GM21515 (cell line): ENCODE measurements at regions not wholly inside any gene's neighbourhood (a gene's known extent, or its start where the extent isn't known, plus 50 kb on each side); places are given as distances from the start of the nearest gene placed in this dataset.
"Not testable (repeated sequence)": the region's sequence is repeated elsewhere in the genome, so short reads cannot be mapped to it uniquely, and the experiment has no call there.

ENCODE experiments used
- ATAC-seq: cut with Tn5 transposase; IDR thresholded peaks from one replicate; pipeline ENCODE4 v1.9.1; 2021; ENCODE audit not compliant: unreplicated experiment

DNA sequence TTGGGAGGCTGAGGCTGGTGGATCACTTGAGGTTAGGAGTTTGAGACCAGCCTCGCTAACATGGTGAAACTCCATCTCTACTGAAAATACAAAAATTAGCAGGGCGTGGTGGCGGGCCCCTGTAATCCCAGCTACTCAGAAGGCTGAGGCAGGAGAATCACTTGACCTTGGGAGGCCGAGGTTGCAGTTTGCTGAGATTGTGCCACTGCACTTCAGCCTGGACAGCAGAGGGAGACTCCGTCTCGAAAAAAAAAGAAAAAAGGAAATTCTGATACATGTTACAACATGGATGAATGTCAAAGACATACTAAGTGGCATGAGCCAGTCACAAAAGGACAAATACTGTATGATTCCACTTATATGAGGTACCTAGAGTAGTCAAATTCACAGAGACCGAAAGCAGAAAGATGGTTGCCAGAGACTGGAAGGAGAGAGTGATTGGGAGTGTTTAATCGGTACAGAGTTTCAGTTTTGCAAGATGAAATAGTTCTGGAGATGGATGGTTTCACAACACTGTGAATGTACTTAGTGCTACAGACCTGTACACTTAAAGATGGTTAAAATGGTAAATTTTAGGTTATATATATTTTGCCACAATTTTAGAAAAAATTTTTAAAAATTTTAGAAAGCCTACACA is 92.3 kb downstream of the BLID start:
- ATAC-seq, result no peak

DNA sequence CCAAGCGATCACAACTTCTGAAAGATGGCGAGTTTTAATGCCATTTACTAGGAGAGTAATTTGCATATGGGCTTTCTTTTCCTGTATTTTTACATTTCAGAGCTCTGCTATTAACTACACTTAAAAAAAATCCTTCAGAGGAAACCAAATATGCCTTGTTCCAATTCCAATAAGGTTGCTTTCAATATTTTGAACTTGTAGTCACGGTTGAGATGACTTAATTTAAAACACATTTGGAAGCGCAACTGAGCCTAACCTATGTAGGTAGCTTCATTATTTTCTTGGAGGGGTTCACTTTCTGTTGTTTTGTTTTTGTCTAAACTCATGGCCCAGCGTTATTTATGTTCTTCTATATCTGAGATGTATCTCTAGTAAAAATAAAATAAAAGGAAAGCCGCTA is 93.4 kb downstream of the BLID start:
- no peak for ATAC-seq

DNA sequence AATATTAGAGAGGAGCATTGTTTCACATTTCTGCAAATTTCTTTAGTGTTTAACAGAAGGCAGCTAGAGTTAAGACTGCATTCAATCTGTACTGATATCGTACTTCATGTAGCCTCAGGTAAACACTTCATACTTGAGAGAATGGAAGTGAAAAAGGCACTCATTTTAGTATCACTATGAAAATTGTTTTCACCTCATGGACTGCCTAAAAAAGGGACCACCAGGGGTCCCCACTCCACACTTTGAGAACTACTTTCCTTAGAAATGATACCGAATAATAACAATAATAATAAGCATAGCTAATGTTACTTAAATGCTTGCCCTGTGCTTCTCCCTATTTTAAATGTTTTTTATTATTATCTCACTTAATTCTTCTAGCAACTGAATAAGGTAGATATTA is 95.1 kb downstream of the BLID start:
- ATAC-seq, result no peak

DNA sequence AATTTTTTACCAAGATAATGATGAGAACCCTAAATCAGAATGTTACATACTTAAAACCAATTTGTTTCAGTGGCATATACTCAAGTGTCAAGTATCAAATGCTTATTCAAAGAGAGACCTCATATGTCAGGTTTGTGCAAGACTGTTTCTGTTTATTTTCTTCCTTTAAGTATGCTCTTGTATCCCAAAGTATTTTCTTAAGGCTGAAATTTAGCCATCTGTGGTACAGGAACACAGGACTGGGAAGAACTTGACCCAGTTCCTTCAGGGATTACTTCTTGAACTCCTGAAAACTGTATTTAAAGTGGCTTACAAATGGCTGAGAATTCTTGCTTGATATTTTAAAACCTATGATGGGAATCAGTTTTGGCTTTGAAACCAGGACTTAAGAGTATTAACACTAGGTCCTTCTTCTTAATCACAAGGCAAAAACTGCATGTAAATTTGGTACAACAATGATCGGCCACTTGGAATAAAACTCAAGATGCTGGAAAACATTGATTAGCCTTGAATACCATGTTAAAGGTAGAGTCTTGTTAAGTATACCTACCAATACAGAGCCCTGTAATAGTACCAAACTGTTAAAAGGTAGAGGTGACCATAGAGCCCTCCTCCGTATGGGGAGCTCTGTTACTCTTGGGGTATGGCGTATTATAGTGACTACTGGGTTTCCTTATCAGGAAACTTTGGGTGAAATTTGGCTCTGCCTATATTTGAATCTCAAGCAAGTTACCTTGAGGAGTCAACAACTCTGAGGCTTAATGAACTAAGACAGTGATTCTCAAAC is 95.9 kb downstream of the BLID start:
- ATAC-seq, result no peak

DNA sequence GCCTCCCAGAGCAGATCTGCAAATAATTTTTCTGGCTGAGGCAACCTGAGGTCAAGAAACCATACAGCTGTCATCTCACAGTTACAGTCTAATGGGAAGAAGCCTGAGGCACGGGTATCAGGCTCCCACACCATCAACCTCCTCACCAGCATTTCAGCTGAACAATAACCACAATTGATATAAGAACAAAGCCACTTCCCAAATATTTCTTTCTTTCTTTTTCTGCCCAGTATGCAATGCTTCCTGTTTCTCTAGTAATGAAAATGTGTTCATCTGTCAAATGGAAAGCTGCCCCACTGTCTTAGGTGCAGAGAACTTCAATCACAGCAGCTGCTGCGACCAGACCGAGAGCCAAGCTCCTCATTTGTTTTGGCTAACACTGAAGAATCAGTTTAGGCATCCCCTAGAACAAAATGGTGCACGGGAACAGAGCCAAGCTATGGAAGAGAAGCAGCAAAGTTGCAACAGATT is 108.4 kb downstream of the BLID start:
- ATAC-seq, result no peak

DNA sequence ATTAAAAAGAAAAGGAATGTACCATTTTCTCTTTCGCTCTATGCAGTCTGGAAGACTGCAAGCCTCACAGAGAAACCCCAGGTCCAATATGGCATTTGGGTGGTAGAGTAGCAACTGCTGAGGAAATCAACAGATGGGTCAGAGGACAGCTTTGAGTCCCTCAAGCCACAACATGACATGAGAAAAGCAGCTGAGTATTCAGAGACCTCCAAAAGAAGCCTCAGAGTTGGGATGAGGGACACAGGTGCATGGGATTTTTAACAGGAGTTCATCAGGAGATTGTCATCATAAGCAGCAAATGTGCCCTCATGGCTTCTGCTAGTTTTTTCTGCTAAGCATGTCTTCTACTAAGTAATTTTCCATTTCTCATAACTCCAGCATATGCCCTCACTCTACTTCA is 111.6 kb downstream of the BLID start:
- ATAC-seq, result no peak

DNA sequence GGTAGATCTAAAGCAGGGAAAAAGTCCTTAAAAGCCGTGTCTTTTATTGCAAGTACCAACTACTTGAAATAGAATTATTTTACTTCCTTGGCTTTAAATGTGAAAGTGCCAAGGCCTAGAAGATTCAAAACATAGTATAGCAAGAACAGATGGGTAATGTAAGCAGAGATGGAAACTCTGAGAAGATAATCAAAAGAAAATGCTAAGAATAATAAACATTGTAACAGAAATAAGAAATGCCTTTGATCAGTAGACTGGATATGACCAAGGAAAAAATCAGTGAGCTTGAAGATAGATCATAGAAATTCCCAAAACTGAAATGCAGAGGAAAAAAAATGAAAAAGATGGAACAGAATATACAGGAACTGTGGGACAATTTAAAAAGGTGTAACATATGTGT is 113.1 kb downstream of the BLID start:
- no peak for ATAC-seq

DNA sequence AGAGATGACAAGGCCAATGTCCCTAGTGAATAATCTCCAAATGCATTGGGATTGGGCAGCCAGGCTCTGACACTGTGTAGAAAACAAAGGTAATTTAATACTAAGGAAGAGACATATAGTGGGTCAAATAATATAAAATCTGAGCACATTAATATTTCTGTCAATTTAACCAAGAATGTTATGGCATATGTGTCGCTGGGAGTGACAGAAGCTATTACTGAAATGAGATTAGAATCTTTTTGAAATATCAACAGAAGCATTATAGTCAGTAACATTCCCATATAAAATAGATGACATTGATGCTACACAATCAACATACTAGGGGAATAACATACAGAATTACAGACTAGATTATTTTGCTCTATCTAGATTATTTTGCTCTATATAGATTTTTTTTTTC is 114.0 kb downstream of the BLID start:
- no peak for ATAC-seq

DNA sequence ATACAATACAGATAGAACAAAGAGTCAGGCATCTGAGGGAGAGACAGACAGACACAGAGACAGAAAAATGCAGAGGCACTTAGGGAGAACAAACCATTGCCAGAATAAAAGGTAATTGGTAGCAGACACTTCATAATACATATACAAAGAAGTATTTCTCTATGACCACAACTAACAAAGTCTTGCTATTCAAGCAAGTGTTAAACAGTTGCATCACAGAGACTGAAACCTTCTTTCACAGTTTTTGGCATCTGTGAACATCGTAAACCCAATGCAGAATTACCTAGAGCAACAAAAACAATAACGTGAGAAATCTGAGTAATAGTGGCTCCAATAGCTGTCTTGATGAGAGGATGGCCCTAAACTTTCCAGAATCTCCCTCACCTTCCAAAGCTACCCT is 116.4 kb downstream of the BLID start:
- ATAC-seq, result no peak

DNA sequence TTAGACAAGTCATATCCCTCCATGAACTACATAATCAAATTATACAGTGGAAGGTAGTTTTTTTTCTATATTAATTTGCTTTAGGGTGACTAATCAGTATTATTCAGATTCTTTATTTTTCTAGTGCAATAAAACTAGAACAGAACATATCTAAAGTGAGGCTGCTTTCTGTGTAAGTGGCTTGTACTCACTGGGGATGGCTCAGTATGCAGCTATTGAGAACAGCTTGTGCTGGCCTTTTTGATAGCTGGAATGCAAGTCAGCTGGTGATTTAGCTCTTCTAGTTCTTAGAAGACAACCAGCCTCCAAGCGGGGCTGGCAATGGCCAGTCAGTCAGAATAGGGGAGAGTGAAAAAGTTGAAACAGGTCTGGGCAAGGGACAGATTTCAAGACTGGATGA is 119.4 kb downstream of the BLID start:
- no peak for ATAC-seq

DNA sequence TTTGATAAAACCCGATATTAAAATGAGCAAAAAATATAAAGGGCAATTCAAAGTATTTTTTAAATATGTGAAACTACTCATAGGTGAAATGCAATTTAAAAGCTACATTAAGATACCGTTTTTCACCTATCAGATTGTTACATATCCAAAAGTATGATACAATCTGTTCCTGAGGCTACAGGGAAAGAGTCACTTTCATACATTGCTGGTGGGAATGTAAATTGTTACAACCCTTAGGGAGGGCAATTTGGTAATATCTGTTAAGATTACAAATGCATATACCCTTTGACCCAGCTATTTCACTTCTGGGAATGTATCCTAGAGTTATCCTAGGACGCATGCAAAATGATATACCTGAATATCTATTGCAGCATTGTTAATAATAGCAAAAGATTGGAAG is 132.1 kb downstream of the BLID start:
- ATAC-seq, result no peak

DNA sequence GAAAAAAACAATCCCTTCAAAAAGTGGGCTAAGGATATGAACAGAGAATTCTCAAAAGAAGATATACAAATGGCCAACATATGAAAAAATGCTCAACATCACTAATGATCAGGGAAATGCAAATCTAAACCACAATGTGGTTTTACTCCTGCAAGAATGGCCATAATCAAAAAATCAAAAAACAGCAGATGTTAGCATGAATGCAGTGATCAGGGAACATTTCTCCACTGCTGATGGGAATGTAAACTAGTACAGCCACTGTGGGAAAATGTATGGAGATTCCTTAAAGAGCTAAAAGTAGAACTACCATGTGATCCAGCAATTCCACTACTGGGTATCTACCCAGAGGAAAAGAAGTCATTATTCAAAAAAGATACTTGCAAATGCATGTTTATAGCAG is 138.1 kb downstream of the BLID start:
- ATAC-seq, result not testable (repeated sequence)

DNA sequence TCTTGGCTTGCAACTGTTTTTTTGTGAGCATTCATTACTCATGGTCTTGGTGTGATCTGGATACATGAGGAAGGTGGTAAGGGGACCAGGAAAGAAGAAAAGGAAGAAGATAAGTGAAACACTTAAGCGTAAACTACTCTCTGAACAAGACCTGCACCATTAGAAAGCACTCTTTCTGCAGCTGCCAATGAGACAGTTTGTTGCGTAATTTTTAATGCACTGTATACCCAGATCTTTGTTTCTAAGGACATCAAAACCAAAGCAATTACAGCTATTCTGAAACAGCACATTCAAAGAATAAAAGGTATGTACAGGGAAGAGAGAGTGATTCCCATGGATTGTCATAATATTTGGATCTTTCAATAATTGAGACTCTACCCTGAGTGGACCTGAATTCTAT is 147.4 kb downstream of the BLID start:
- no peak for ATAC-seq

DNA sequence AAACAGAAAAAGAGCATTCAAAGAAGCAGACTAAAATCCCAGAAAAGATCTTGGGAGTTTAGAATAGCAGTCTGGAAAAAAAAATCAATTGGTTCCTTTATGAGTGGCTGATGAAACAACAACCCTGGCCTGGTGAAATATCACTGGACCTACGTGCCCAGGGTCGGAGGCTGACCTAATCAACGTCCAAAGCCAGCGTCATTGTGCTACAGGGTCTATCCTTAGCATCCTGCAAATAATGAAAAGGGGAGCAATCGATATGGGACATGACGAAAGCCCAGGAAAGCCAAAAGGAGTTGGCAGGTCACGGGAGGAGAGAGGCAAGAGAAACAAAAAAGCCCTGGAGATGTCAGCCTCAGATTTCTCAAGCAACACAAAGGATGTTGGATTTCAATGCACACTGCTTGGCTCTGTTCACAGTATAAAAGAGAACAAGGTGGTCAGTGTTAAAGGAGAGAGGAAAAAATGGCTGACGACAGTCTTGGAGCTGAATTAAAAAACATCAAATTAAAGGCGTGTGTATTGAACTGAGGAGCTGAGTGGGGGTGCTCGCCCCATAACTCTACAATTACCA is 148.8 kb downstream of the BLID start:
- ATAC-seq, result no peak

DNA sequence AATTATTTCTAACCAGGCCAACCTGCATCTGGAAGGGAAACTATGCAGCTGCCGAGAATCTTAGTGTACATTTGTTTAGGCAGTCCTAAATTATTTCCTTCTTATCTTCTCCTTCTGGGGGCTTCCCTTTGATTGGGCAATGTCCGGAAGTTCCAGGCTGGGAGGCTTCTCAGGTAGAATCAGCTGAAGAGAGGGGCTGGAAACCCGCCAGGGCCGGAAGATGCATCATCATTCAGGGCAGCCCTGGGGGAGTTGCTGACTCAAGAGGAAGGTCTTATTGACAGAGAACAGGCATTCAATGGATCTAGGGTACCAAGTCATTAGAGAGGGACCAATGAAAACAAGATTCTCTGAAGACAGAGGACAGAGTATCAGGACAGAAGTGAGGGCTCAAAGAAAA is 150.7 kb downstream of the BLID start:
- ATAC-seq, result no peak

DNA sequence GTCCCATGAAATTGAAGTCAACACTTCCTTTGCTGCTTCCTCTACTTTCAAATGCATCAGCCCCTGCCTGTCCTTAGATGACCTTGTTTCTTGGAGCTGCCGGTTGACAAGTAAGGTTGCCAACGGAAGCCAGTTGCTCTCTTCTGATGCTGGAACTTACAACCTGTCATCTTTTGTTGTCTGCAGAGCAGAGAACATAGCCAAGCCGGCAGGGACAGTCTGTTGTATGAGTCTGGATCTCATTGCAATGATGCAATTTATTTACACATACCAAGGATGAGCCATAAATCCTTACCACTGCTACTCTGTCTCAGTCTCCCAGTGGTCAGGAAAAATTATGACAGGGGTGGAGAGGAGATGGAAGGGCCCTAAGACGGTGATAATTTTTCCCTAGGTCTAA is 151.4 kb downstream of the BLID start:
- no peak for ATAC-seq

DNA sequence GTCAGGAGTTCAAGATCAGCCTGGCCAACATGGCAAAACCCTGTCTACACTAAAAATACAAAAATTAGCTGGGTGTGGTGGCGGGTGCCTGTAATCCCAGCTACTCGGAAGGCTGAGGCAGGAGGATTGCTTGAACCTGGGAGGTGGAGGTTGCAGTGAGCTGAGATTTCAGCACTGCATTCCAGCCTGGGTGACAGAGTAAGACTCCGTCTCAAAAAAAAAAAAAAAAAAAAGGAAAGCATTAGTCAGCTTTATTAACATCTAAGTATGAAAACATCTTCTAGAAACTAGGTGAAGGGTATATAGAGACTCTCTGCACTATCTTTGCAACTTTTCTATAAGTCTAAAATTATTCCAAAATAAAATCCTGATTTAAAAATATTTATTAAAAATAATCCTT is 152.2 kb downstream of the BLID start:
- not testable (repeated sequence) for ATAC-seq

DNA sequence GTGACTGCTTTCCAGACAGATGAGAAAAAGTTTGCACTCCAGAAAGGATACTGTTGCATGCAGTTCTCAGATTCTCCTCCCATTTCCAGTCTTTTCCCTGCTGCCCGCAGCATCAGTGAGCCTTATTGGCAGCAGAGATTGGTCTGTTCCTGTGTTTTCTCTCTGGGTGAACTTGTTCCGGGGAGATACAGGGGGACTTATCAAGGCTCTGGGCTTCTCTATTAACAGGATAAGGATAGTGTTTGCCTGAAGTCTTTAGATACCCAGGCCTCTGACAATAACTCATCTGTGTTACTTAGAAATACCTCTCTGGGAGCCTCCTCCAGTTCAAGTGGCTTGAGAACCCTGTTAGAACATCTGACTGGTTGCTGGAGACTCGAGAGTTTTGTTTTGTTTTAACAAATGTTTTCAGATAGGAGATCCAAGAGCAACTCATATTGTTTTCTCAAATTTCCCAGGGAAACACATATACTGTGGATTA is 154.7 kb downstream of the BLID start:
- ATAC-seq, result no peak

DNA sequence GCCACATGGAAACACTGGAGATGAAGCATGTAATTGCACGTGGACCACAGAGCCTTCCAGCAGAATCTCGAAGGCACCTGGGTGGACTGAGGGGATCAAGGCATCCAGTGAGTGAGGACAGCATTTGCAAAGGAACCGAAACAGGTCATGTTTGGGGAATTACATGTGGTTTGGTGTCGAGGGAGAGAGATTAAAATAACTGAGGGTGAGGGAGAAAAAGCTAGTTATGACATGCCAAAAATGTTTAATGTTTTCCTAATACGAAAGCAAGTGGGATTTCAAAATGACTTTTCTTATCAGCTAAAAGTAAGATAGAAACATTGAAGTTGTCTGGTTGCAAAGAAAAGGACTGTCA is 157.1 kb downstream of the BLID start:
- no peak for ATAC-seq

DNA sequence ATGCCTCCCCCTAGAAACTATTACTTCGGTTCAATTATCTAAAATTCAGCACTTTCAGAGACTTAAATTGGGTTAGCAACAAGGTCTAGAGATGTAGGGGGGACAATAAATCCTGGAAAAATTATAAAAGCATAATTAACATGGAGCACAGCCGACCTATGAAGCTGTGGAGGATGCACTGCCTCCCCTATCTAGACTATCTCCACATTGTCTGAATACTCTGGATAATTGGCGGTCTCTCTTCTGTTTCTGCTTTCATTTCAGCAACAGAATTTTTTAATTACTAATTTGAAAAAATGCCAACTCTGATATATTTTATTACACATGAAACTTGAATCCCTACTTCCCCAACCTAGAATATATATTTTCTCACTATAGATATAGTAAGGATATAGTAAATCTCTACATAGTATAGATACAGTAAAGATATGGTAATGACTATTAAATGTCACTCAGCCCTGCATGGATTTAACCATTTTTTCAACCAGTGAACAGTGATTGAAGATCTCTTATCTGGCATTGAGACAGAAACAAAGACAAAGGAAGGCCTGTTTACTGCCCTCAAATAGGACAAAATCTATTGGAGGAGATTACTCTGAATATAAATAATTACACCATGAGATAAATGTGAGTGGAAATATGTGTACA is 157.6 kb downstream of the BLID start:
- ATAC-seq, result no peak

DNA sequence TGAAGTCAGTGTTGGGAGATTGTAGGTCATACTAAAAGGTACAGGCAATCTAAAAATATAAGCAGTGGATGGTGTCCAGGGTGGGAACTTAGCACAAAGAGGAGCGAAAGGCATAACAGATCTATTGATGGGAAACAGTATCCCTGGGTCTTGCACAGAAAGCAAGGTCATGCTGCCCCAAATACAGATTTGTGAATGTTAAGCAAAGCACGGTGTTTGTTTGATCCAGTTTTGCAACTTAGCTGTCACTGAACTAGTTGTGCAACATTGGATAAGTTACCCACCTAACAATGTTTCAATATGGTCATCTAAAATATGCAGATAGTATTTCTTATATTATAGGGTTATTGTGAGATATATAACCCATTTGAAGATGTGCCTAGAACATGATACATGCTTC is 162.9 kb downstream of the BLID start:
- ATAC-seq, result no peak

DNA sequence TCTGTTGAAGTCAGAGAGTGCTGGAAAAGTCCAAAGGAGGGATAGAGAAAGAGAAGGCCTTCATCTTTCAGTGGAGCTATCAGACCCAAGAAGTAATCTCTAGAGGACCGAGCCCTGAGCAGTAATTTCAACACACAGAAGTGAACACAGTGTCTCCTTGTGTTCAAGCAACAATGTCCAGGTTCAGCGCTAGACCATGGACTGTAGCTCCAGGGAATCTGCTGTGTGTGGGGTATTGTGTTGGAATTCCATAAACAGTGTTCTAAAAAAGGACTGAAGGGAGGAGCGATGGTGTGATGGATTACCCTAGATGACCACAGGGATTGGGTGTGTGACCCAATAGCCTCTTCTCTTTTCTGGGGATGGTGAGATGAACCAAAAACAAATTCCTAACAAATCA is 165.9 kb downstream of the BLID start:
- no peak for ATAC-seq
